B cell (primary cell): ENCODE measurements at regions not wholly inside any gene's neighbourhood (a gene's known extent, or its start where the extent isn't known, plus 50 kb on each side); places are given as distances from the start of the nearest gene placed in this dataset.

Experiments used
- CTCF ChIP-seq: fragments of 200-600 bp; IDR thresholded peaks from one replicate; pipeline ENCODE4 v1.8.0; 2022; ENCODE audit warnings: antibody characterized with exemption, mild to moderate bottlenecking
- EZH2 ChIP-seq: IDR thresholded peaks from 2 replicates; pipeline ENCODE4 v1.6.1; 2012; ENCODE audit warnings: borderline replicate concordance, low read depth, mild to moderate bottlenecking, moderate library complexity, low read length; ENCODE audit not compliant: insufficient read depth, poor library complexity, severe bottlenecking

- no peak for TF ChIP-seq CTCF
- TF ChIP-seq EZH2: no peak
Observed at GRCh38 chr14:38127784-38128183, 79.9 kb upstream of the SSTR1 start.
